AG09319 (cell line): ENCODE measurements at regions not wholly inside any gene's neighbourhood (a gene's known extent, or its start where the extent isn't known, plus 50 kb on each side); places are given as distances from the start of the nearest gene placed in this dataset.
"Not testable (repeated sequence)": the region's sequence is repeated elsewhere in the genome, so short reads cannot be mapped to it uniquely, and the experiment has no call there.

Experiments used
- DNase-seq: peaks from one replicate; pipeline ENCODE4 v3.0.0-alpha.2; 2010; ENCODE audit warnings: low read depth; ENCODE audit errors: extremely low read depth
- TF ChIP-seq, protein P1 (sequence below): IDR thresholded peaks from 2 replicates; pipeline ENCODE4 v1.5.1; 2011; ENCODE audit warnings: low read depth, mild to moderate bottlenecking, inconsistent platforms, low read length, moderate library complexity

GRCh38 chr4:103499094-103499493 lies 220.7 kb downstream of the TACR3 start:
- DNase-seq, result no peak
- TF ChIP-seq, protein P1, sequence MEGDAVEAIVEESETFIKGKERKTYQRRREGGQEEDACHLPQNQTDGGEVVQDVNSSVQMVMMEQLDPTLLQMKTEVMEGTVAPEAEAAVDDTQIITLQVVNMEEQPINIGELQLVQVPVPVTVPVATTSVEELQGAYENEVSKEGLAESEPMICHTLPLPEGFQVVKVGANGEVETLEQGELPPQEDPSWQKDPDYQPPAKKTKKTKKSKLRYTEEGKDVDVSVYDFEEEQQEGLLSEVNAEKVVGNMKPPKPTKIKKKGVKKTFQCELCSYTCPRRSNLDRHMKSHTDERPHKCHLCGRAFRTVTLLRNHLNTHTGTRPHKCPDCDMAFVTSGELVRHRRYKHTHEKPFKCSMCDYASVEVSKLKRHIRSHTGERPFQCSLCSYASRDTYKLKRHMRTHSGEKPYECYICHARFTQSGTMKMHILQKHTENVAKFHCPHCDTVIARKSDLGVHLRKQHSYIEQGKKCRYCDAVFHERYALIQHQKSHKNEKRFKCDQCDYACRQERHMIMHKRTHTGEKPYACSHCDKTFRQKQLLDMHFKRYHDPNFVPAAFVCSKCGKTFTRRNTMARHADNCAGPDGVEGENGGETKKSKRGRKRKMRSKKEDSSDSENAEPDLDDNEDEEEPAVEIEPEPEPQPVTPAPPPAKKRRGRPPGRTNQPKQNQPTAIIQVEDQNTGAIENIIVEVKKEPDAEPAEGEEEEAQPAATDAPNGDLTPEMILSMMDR, result peak; percentile 54

- DNase-seq, result peak; percentile 56
- TF ChIP-seq, protein P1, result no peak
Measured at GRCh38 chr4:103498161-103499070, 221.4 kb downstream of the TACR3 start.

DNA sequence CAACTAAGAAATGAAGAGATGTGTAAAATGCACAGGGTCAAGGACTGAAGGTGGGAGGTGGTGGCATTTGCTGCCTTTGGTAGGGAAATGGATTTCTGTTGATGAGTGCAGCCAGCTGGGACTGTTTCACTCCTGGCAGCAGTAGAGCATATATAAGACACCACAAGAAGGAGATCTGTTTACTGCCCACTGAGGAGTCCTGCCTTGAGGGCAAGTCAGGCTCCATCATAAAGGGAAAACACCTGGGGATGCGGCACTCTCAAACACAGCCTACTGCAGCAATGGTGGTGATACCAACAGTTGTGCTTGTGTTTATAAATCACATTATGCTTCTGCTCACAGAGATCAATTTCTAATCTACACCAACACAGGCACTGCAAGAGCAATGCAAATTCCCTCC lies 222.1 kb downstream of the TACR3 start:
- no peak for DNase-seq
- TF ChIP-seq, protein P1, result no peak

- TF ChIP-seq, protein P1, result no peak
- DNase-seq, result no peak
Measured at GRCh38 chr4:103496800-103497199, 223.0 kb downstream of the TACR3 start.

DNA sequence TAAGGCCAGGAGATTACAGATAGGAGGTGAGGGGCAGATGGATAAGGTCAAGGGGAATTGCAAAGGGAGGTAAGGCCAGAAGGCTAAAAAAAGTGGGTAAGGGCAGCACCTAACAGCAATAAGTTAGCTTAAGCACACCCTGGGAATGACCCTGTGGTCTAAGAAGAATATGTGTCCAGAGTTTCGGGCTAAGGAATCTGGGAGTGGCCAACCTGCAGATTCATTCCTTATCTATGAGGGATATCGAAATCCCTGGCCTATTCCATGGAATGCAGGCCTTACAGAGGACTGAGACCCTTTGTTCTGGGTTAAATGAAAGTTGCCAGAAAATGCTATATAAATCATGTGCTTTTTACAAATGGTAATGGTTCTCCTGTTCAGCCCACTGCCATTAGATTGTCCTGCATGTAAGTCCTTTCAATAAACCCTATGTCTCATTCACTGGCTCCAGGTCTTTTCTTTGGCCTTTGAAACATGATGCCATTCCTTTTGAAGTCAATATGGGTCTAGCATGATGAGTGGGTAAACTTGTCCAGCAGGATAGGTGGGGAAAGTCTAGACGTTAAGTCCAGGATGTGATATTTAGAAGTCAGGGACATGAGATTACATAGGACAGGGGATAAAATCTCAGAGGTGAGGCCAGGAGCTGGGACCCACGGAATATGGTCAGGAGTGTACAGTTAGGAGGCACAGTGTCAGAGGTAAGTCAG lies 226.2 kb downstream of the TACR3 start:
- no peak for DNase-seq
- TF ChIP-seq, protein P1, result no peak

GRCh38 chr4:103485296-103485695 lies 234.5 kb downstream of the TACR3 start:
- not testable (repeated sequence) for DNase-seq

DNA sequence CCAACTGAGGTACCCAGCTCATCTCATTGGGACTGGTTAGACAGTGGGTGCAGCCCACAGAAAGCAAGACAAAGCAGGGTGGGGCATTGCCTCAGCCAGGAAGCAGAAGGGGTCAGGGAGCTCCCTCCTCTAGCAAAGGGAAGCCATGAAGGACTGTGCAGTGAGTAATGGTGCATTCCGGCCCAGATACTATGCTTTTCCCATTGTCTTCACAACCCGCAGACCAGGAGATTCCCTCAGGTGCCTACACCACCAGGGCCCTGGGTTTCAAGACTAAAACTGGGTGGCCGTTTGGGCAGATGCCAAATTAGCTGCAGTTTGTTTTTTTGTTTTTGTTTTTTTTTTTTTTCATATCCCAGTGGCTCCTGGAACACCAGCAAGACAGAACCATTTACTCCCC lies 235.3 kb downstream of the TACR3 start:
- no peak for DNase-seq
- TF ChIP-seq, protein P1, result no peak
